ENCODE measurements at regions not wholly inside any gene's neighbourhood (a gene's known extent, or its start where the extent isn't known, plus 50 kb on each side); places are given as distances from the start of the nearest gene placed in this dataset.

GRCh38 chr4:111108153-111108552, 485.3 kb upstream of the PITX2 start:
- intact Hi-C loops (cut with DNase I): no loop called here
- H3K4me3 ChIP-seq: no peak overlapping the region
- no peak overlapping the region for H3K27ac ChIP-seq
- H3K36me3 ChIP-seq (replicated peaks in 1 of 2): no peaks in the 10 kb centered on the region
- no peaks in the 10 kb centered on the region for H3K4me1 ChIP-seq (replicated peaks in 1 of 2)
- H3K27me3 ChIP-seq: no peaks in the 10 kb centered on the region
- H3K9me3 ChIP-seq (replicated peaks in 1 of 3): no peaks in the 10 kb centered on the region
- DNase-seq: no peak
- WGBS, 4 donors: 63 to 83% (median 71%) methylated on average over 1 of the region's 1 CpG
- TF ChIP-seq POLR2A (IDR thresholded peaks at IDR 0.05) (no peak), CTCF (IDR thresholded peaks at IDR 0.05) (no peak)

GRCh38 chr4:111113591-111113990, 490.7 kb upstream of the PITX2 start:
- H3K27me3 ChIP-seq: no peaks in the 10 kb centered on the region
- DNase-seq: no peak
- TF ChIP-seq POLR2A (IDR thresholded peaks at IDR 0.05): no peak
- TF ChIP-seq CTCF (IDR thresholded peaks at IDR 0.05): no peak
- no peak overlapping the region for H3K4me3 ChIP-seq
- H3K9me3 ChIP-seq (replicated peaks in 1 of 3): no peaks in the 10 kb centered on the region
- no peaks in the 10 kb centered on the region for H3K36me3 ChIP-seq (replicated peaks in 1 of 2)
- H3K4me1 ChIP-seq (replicated peaks in 1 of 2): no peaks in the 10 kb centered on the region
- 66 to 74% (median 69%) methylated on average over 3 of the region's 3 CpGs for WGBS, 4 donors
- H3K27ac ChIP-seq: no peak overlapping the region
- intact Hi-C loops (cut with DNase I): no loop called here

- no peak for DNase-seq
- no peak for TF ChIP-seq CTCF (IDR thresholded peaks at IDR 0.05)
- TF ChIP-seq POLR2A (IDR thresholded peaks at IDR 0.05): no peak
- Histone ChIP-seq H3K4me1 (replicated peaks in 1 of 2) (no peaks in the 10 kb centered on the region), H3K9me3 (replicated peaks in 1 of 3) (no peaks in the 10 kb centered on the region), H3K27ac (no peak overlapping the region), H3K36me3 (replicated peaks in 1 of 2) (no peaks in the 10 kb centered on the region), H3K27me3 (no peaks in the 10 kb centered on the region), H3K4me3 (no peak overlapping the region)
- 69 to 74% (median 70%) methylated on average over 4 of the region's 4 CpGs for WGBS, 4 donors
- intact Hi-C loops (cut with DNase I): no loop called here
Observed at GRCh38 chr4:111115881-111116280, 493.0 kb upstream of the PITX2 start.

- Histone ChIP-seq H3K36me3 (replicated peaks in 1 of 2) (no peaks in the 10 kb centered on the region), H3K9me3 (replicated peaks in 1 of 3) (peaks cover 0 to 4% (median 0%) of the 10 kb centered on the region in 3 donors)
- no peak for TF ChIP-seq POLR2A (IDR thresholded peaks at IDR 0.05)
- TF ChIP-seq CTCF (IDR thresholded peaks at IDR 0.05): no peak
Observed at GRCh38 chr4:111120191-111120590, 497.3 kb upstream of the PITX2 start.

More at GRCh38 chr4:111120191-111120590, 497.3 kb upstream of the PITX2 start:
- Histone ChIP-seq H3K27ac (no peak overlapping the region), H3K4me1 (replicated peaks in 1 of 2) (no peaks in the 10 kb centered on the region), H3K27me3 (no peaks in the 10 kb centered on the region), H3K4me3 (no peak overlapping the region)
- intact Hi-C loops (cut with DNase I): no loop called here
- DNase-seq: no peak
